IMR-90 (cell line): ENCODE measurements at regions not wholly inside any gene's neighbourhood (a gene's known extent, or its start where the extent isn't known, plus 50 kb on each side); places are given as distances from the start of the nearest gene placed in this dataset.

Source experiments
- BHLHE40 ChIP-seq: fragments of 150-350 bp; IDR thresholded peaks from 2 replicates; pipeline ENCODE4 v1.6.1; 2016; ENCODE audit warnings: mild to moderate bottlenecking, low read depth, low read length
- CEBPB ChIP-seq: IDR thresholded peaks from 2 replicates; pipeline ENCODE4 v1.6.1; 2012; ENCODE audit warnings: low read depth, low read length, improper control_type of control experiment
- CTCF ChIP-seq: conservative IDR thresholded peaks from 2 replicates; pipeline ENCODE4 v1.5.1; 2012; ENCODE audit warnings: mild to moderate bottlenecking, low read depth, low read length, improper control_type of control experiment
- MAZ ChIP-seq: IDR thresholded peaks from 2 replicates; pipeline ENCODE4 v1.6.1; 2012; ENCODE audit warnings: low read depth, mild to moderate bottlenecking, low read length, improper control_type of control experiment, moderate library complexity, borderline replicate concordance
- NFE2L2 ChIP-seq: fragments of 150-350 bp; IDR thresholded peaks from 2 replicates; pipeline ENCODE4 v1.6.1; 2016; ENCODE audit warnings: low read depth, mild to moderate bottlenecking, low read length
- POLR2A ChIP-seq: IDR thresholded peaks from 2 replicates; pipeline ENCODE4 v1.6.1; 2012; ENCODE audit warnings: mild to moderate bottlenecking, low read depth, low read length

- TF ChIP-seq BHLHE40 = no peak; the same call in 1 of the 2 replicates
- TF ChIP-seq POLR2A = peak; percentile 52; the same call in 1 of the 2 replicates
- peak; percentile 85 for TF ChIP-seq CTCF
- TF ChIP-seq CEBPB = no peak
- no peak for TF ChIP-seq NFE2L2
- no peak for TF ChIP-seq MAZ
These were observed 119.3 kb upstream of the RBBP8 start for GRCh38 chr18:22813648-22814328.
